Activated CD4-positive, alpha-beta T cell treated with anti-CD3 and anti-CD28 coated beads, Interleukin-2, amount 50 U/mL, for 1 hour (primary cell): ENCODE measurements at regions not wholly inside any gene's neighbourhood (a gene's known extent, or its start where the extent isn't known, plus 50 kb on each side); places are given as distances from the start of the nearest gene placed in this dataset.
A peak's percentile ranks its signal among the peaks of the same experiment; 100 is the strongest.

Source experiments
- DNase-seq: peaks from one replicate; pipeline ENCODE4 v3.0.0-alpha.2; 2020

GRCh38 chr7:106196460-106197021 is 84.4 kb upstream of the SYPL1 start:
- no peak for DNase-seq

GRCh38 chr7:106193661-106194060 is 81.5 kb upstream of the SYPL1 start:
- no peak for DNase-seq

- no peak for DNase-seq
Measured at GRCh38 chr7:106190589-106191330, 78.6 kb upstream of the SYPL1 start.

GRCh38 chr7:106187613-106188350 is 75.7 kb upstream of the SYPL1 start:
- no peak for DNase-seq

GRCh38 chr7:106185719-106186118 is 73.6 kb upstream of the SYPL1 start:
- no peak for DNase-seq

- no peak for DNase-seq
Measured at GRCh38 chr7:106183952-106184351, 71.8 kb upstream of the SYPL1 start.

GRCh38 chr7:106182904-106183303 is 70.8 kb upstream of the SYPL1 start:
- no peak for DNase-seq

GRCh38 chr7:106181658-106182265 is 69.7 kb upstream of the SYPL1 start:
- no peak for DNase-seq

GRCh38 chr7:106180721-106181120 is 68.6 kb upstream of the SYPL1 start:
- DNase-seq: no peak

- no peak for DNase-seq
Measured at GRCh38 chr7:106179256-106179655, 67.1 kb upstream of the SYPL1 start.

- DNase-seq: no peak
Measured at GRCh38 chr7:106178593-106179134, 66.6 kb upstream of the SYPL1 start.

GRCh38 chr7:106177738-106178592 is 65.9 kb upstream of the SYPL1 start:
- DNase-seq: no peak

GRCh38 chr7:106177300-106177690 is 65.2 kb upstream of the SYPL1 start:
- no peak for DNase-seq

- peak; percentile 73 for DNase-seq
Measured at GRCh38 chr7:106176414-106177299, 64.5 kb upstream of the SYPL1 start.

GRCh38 chr7:106175507-106175906 is 63.4 kb upstream of the SYPL1 start:
- no peak for DNase-seq

- DNase-seq: no peak
Measured at GRCh38 chr7:106170651-106171050, 58.5 kb upstream of the SYPL1 start.

- no peak for DNase-seq
Measured at GRCh38 chr7:106169821-106170610, 57.9 kb upstream of the SYPL1 start.

- no peak for DNase-seq
Measured at GRCh38 chr7:106167439-106168136, 55.5 kb upstream of the SYPL1 start.

- no peak for DNase-seq
Measured at GRCh38 chr7:106166651-106167342, 54.7 kb upstream of the SYPL1 start.
